HCEC 1CT (cell line): ENCODE measurements at regions not wholly inside any gene's neighbourhood (a gene's known extent, or its start where the extent isn't known, plus 50 kb on each side); places are given as distances from the start of the nearest gene placed in this dataset.
A peak's percentile ranks its signal among the peaks of the same experiment; 100 is the strongest.

ENCODE experiments used
- DNase-seq: peaks from one replicate; pipeline ENCODE4 v3.0.0-alpha.2; 2017

DNA sequence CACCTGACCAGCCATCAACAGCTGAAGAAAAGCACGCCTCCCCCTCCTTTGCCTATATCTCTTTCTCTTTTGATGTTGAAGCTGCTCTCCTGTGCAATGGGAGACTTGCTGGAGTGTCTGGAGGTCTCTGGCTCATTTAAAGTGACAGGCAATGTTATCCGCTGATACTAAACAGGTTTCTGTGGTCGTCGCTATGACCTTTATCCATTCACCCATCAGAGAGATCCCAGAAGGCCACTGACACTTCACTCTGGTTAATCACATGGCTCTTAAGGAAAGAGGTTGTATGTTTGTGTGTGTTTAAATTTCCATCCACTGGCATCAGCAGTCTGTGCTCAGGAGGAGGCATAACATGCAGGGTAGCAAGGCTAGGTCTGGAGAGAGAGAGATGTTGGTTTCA, 277.3 kb downstream of the MTX2 start:
- no peak for DNase-seq

DNA sequence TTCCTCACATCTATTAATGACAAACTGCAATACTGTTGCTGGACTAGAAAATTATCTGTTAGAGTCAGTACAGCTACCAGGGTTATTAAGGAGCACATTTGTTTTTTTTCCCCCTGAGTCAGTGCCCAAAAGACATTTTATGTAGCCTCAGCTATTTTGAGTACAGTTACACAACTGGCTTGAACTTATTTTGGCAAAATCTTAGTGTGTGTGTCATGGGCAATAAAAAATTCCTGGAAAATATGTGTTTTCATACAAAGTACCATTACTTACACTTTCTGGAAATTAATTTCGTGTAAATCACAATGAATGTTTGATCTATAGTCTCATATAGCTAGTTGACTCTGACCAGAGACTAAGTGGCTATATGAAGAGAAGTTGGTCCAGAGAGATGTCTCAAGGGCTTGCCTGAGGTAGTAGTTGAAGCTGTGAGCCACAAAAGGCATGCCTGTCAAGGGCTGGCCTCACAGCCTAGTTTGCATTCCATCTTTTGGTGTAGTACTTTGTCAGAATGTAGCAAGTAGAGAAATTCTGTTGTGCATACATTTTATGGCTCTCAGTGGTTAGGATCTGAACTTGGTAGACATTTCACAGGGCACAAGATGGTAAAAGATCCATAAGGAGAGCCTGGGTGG, 283.4 kb downstream of the MTX2 start:
- peak; percentile 90 for DNase-seq

DNA sequence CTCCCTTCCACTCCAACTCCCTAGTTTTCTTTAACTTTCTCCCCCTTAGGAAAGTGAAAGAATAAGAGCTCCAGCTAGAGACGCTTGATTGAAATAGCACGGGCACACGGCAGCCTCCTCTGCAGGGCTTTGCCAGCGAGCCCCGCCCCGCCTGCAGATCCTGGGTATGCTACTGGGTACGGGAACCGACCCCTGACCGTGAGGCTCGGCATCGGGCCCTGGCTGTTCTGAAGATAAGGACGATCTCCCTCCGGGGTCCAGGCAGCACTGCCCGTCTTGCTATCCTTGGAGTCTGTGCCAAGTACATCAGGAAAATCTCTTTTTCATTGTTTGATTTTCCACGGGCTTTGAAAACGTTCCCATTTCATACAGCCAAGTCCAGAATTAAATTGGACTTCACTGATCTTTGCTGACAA, 284.5 kb downstream of the MTX2 start:
- DNase-seq: peak; percentile 84

DNA sequence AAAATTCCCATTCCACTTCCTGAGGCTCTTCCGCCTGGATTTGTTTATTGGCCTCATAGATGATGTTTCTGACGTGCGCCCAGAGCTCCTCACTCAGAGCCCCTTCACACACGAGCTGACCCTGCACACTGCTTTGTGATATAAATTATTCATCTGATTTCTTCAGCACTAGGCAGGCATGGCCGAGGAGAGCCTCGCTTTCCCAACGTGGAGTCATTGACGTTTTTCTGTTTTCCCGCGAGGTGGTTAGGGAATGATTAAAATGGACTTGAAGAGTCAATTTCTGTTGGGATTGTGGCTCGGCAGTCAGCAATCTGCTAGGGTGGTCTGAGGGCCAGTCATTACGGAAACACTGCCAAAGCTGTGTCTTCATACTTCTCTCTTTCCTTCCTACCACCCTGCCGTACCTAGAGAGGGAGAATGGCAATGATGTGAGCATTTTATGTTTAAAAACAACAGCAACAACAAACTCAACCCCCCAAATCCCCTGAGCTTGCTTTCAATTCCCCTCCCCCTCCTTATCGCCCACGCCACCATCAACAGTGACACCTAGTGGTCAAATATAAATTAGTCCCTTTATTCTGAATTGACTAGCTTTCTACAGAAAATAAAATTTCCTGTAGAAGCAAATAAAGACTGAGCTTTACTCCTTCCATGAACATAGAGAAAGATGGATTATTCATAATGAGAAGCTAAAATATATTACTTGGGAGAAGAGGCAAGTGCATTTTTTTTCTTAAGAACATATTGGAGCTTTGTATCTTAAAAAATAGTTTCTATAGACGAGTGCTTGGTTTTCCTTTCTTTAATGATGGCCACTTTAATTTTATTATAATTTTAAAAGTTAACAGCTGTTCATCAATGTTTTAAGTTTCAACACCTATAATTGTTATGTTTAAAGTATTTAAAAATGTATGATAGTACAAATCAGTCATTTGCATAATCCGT, 285.1 kb downstream of the MTX2 start:
- DNase-seq: peak; percentile 65

DNA sequence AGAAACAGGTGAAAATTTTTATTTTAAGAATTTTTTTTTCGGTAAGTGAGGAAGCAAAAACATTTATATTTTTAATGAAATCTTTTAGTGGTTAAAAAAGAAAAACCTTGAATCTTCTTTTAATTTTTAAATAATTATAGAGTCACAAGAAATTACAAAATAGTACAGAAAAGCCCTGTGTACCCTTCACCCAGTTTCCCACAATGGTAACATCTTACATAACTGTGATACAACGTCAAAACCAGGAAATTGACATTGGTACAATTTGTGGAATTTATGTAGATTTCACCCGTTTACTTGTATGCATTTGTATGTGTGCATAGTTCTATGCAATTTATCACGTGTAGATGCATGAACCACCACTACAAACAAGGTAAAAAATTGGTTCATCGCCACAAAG, 285.9 kb downstream of the MTX2 start:
- DNase-seq: no peak

DNA sequence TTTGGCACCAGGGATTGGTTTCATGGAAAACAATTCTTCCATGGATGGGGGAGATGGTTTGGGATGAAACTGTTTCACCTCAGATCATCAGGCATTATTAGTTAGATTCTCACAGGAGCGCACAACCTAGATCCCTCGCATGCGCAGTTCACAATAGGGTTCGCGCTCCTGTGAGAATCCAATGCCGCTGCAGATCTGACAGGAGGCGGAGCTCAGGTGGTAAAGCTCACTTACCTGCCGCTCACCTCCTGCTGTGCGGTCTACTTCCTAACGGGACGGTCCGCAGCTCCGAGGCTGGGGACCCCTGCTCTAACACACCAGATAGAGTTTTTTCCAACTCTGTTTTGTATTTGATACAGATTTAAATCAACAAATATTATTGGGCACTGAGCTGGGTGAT, 286.5 kb downstream of the MTX2 start:
- DNase-seq: no peak

DNA sequence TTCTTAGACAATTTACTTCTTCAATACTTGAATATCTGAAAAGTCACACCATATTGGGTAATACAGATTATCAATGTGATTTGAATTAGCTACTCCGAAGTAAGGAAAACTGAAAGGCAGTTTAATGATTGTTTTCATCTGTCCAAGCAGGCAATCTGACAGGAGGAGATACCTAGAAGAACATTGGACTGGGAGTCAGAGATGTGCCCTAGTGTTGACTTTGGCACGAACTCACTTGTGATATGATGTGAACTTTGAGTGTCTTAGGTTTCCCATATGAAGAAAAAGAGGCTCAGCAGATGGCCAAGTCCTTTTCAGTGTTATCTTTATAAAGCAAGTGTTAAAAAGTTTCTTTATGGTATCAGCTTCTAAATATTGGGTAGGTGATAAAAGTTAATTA, 287.1 kb downstream of the MTX2 start:
- no peak for DNase-seq

DNA sequence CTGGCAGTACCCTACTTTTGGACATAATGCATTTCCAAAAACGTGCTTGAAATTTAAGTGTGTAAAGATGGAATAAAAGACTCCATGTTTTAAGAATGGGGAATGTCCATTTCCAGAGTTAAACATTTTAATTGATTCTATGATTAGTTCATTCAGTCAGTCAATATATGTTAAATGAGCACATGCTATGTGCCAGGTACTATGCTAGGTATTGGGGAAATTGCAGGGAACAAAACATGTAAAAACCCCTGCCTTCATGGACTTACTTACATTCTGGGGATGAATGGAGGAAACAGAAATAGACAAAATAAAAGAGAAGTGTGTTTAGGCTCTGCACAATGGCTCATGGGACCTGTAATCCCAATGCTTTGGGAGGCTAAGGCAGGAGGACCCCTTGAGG, 288.6 kb downstream of the MTX2 start:
- no peak for DNase-seq

DNA sequence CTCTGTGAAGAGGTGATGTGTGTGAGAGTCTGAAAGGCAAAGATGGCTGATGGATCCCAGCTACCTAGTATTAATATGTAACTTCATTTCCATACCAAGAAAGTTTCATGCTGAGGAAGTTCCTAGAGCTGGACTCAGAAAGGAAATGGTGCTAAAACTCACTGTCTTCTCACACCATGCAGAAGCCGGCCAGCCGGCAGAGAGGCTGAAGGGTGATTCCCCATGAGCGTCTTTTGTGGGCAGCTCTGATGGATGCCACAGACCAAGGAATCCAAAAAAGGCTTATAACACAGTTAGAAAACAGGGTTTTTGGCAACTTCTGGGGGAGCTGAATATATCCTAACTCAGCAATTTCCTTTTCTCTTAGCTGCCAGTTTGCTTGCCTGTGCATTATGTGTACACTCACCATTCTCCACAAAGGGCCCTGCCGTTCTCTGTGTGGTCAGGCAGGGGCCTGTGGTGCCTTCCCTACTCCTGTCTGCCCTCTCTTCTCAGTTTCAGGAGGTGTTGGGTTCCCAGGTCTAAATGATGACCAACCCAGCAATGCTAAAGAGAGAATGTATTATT, 289.4 kb downstream of the MTX2 start:
- DNase-seq: no peak

DNA sequence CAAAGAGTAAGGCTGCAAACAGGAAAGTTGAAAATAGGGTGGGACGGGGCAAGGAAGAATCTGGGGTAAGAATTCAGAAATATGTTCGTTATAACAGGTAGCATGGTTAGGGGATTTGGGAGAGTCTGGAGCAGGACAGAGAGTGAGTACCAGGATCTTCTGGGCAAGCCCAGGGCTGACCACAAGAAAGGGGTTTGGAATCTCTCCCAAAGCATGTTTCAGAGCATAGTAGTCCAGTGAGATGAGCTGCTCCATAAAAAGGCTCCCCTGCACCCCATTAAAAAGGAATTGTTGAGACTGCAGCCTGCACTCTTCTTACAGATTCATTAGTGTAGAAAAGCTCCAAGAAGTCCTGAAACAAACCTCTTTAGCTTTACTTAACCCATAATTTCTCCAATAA, 291.1 kb downstream of the MTX2 start:
- peak; percentile 53 for DNase-seq

DNA sequence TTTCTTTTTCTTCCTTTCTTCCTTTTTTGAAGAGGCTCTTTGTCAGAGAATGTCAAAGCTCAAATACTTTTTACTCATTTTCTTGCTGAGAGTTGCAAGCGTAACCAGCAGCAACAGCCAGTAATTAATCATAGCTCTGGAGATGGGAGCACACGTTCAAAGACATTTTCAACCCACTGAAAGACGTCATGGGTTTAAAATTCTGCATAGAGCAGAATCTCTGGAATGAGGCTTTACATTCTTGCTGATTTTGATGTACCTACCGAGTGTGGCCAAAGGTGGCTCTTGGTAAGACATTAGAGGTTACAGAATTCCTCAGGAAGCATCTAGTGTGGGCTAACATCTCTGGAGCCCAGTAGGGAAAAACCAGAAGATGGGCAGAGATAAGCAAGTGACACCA, 292.5 kb downstream of the MTX2 start:
- DNase-seq: no peak

DNA sequence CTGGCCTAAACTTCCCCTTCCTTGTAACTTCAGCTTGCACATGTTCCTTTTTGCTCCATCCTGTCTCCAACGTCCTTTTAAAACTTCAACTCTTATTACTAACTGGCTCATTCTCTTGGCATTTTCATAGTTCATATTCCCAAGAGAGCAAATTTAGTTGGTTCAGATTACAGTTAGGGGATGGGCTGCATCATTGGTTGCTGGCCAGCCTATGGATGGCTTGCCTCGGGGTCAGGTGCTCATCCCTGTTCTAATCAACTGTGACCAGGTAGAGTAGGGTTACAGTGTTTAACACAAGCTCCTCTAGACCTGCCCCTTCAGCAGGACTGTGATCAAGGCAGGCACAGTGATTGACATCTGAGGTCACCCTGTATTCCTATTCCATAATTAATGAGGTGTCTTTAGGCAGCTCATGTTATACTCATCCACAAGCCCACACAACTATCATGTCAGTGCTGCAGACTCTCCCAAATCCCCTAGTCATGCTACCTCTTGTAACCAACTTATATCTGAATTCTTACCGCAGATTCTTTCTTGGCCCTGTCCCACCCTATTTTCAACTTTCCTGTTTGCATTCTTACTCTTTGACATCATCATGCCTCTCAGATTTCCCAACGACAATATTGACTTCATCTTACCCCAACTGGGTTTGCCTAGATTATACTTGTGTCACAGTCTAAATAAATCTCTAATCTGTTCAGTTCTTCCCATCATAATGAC, 293.3 kb downstream of the MTX2 start:
- peak; percentile 72 for DNase-seq

DNA sequence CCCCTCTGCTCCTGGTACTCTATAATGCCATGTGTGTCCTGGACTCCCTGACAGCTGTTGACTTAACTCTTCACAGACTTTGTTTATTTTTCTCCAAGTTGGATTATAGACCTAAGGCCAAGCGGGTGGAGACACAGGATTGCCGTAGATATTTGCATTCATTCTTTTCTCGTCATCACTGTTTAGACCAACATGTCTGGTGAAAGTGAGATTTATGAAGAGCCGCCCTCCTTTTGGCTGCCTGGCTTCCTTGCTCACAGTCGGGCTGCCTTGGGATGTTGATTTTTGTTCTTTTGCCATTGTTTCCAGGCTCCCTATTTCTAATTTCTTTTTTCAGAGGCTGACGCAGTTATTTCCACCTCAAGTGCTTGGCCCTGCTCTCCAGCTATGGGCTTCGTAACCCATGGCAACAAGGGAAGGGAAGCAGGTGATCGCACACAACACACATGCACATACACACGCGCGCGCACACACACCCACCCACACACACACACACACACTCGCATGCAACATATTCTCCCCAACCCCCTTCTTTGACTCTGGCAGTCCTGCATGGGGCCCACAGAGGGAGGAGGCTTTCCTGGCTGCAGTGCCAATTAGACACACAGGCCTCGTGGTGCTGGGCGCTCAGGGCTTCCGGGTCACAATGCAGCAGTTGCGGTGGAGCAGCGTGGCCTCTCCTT, 296.5 kb downstream of the MTX2 start:
- DNase-seq: peak; percentile 5

DNA sequence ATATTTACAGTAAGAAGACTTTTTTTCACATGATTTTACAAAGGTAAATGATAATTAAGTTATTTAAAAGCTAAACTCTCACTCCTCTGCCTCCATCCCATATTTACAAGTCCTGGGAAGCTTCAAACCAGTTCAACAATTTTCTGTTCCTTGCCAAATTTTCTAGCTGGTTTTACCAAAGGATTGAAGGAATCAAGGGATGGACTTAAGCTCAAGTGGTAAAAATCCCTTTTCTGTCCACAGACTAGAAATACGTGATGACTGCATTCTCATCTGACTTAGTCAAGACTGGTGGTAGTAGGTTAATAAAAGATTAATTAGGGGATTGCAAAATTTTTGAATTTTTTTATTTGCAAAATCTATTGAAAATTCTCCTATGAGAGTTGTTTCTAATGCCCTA, 297.3 kb downstream of the MTX2 start:
- DNase-seq: no peak

DNA sequence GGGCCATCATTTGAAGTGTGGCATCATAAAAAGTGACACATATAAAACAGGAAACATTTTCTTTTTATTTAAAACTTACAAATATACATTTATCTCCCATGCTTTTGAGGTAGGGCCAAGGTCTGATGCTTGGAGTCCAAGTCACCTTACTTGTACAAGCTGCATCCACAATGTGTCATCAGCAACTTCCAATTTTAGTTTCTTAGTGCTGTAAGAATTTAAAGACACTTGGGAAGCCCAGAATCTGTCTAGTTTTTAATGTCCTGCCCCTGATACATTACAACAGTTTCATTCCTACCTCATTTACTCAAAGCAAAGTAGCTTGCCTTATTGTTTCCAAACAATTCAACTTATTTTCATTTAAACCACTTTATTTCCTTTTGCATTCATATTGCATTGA, 297.7 kb downstream of the MTX2 start:
- DNase-seq: no peak

DNA sequence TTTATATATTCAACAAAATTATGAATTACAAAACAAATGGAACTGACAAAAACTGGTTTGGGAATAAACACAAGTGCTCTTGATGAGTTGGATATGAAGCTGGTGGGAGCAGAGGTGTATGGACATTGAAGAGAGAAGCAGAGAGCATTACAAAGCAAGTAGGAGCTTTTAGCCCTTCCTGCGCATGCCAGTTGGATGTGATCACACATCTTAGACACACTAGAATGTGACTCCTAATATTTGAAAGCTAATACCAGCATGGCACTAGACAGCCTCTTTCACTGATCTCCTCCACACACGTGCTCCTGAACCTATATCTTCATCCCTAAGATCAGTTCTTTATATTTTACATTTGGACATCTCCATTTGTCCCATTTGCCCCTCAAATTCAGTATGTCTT, 298.1 kb downstream of the MTX2 start:
- no peak for DNase-seq

DNA sequence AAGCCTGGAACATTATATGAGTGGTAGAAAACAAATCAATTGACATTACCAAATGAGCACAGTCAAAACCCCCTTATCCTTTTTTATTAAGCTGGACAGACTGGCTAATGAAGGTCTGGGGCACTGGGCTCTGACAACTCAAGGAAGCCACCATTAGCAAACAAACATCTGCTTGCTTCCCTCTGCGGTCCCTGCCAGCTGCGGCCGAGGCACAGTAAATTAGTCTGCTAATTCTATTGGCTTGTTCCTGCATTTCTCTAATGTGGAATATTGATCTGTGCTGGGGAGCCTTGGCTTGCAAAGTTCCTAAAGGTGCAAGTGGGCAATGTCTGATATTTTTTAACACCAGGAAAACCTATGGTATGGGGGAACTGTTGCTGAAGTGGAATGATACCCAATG, 300.3 kb downstream of the MTX2 start:
- no peak for DNase-seq

DNA sequence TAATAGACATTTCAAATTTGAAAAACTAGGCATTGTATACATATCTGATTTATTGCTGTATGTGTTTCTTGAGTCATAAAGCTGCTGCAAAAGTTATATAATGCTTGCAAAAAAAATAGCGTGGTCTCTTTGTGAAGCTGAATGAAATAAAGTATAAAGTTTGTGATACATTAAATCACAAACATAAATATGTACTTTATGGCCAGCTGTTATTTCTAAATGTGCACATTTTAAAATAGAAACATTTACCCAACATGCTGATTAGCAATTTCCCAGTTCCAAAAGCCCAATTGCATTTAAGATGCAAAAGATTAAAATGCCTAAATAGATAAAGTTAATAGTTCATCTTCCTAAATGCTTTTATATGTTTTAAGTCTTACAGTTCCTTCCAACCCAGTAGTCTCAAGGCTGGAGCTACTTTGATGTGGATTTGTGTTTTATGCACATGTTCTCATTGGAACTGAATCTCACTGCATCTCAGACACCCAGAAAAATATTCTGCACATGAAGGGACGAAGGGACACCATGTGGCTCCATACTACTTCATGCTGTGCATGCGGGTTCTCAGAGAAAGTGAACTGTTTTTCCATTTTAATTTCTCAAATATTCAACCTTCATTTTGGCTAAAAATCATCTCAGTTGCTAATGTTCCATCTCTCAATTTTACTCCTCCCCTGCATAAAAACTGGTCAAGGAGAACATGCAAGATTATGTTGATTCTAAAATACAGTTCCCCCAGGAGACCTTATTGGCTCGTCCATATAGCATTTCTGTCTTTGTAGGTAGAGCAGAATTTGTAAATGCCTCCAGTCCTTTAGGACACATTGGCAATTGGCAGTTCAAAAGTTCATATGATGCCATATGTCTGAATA, 304.6 kb downstream of the MTX2 start:
- no peak for DNase-seq

DNA sequence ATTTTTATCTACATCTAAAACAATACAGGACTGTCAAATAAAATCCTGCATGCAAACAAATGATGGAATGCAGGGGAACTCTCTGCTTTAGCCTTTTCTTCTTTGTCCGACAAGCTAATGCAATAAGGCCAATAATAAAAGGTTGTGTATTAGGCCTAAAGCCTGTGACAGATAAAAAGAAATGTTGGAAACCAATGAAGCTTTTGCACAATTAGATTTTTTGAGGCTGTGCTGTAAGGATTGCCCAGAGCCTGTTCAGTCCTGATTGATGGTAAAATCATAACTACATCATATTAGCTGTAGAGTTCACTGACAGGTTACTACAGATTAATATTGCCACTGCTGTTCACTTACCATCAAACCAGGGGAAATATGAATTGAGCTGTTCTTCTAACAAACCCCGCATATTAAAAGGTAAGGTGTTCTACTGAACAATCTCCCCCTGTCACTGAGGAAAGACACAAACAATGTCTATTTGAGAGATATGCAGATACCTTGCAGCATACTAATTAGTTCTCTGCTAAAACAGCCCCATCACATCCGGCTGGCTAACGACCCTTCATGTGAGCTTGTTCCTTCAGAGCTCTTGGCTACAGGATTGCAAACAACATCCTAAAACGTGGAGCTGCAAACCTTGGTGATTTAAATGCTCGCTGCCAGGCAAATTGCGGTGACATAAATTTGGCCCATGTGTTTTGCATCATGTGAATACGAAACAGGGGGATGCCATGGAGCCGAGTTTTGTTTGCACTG, 305.4 kb downstream of the MTX2 start:
- no peak for DNase-seq

DNA sequence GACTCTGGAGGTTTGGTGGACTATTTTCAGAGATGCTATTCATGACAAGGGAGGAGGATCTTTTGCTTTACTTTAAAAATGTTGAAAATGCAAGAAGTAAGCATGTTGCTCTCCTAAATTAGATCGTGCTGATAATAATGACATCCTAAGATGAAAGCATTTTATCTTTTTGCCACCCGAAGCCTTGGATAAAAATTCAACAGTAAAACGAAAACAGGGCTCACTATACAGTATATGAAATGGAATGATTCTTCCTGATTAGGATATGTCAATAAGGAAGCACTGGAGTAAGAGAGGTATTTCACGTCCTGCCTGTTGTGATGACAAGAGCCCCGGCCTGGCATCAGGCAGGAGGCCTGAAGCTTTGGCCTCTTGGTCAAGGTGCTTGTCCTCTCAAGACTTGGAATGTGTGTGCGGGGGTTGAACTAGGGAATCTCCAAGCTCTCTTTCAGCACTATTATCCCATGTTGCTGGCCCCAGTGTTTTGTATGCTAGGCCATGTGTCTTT, 306.0 kb downstream of the MTX2 start:
- no peak for DNase-seq

DNA sequence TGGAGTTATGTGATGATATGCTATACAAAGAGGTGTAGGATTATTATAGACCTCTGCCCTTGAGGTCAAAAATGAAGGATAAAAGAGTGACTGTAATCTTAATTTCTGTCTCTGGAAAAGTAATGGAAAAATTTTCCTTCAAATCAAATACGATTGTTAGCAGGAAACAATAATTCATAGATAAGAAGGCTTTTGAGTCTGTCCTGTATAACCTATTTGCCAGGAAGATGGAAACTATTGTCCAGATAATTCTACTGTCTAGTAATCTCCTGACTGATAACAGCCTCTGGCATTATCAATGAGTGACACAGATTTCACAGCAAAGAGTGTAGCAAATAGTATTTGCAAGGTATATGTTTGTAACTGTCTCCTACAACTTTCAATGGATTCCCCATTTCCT, 307.8 kb downstream of the MTX2 start:
- DNase-seq: no peak
